HEK293 (cell line): ENCODE measurements at regions not wholly inside any gene's neighbourhood (a gene's known extent, or its start where the extent isn't known, plus 50 kb on each side); places are given as distances from the start of the nearest gene placed in this dataset.

ENCODE experiments used
- CTCF ChIP-seq: fragments of 450-650 bp; formaldehyde crosslinking; IDR thresholded peaks from 2 replicates; pipeline ENCODE4 v1.5.1; 2016; ENCODE audit warnings: missing biosample characterization, missing genetic modification characterization
- KLF9 ChIP-seq: fragments of 450-650 bp; formaldehyde crosslinking; IDR thresholded peaks from 2 replicates; pipeline ENCODE4 v1.5.1; 2016; ENCODE audit warnings: missing biosample characterization, missing genetic modification characterization, low read depth
- MEIS1 ChIP-seq: sonication (generic); formaldehyde crosslinking; IDR thresholded peaks from 2 replicates; pipeline ENCODE4 v1.8.1; 2022; ENCODE audit warnings: missing genetic modification reagents, mild to moderate bottlenecking, borderline replicate concordance
- PBX3 ChIP-seq: sonication (generic); formaldehyde crosslinking; IDR thresholded peaks from 2 replicates; pipeline ENCODE4 v1.8.1; 2022; ENCODE audit warnings: mild to moderate bottlenecking, moderate library complexity, missing genetic modification reagents
- YY1 ChIP-seq: fragments of 450-650 bp; formaldehyde crosslinking; IDR thresholded peaks from 2 replicates; pipeline ENCODE4 v1.5.1; 2018; ENCODE audit warnings: missing biosample characterization, missing genetic modification characterization
- ZFP37 ChIP-seq: fragments of 450-650 bp; formaldehyde crosslinking; IDR thresholded peaks from 2 replicates; pipeline ENCODE4 v1.5.1; 2016; ENCODE audit warnings: missing biosample characterization, missing genetic modification characterization
- ZNF174 ChIP-seq: fragments of 450-650 bp; formaldehyde crosslinking; IDR thresholded peaks from 2 replicates; pipeline ENCODE4 v1.5.0; 2017; ENCODE audit warnings: missing biosample characterization, mild to moderate bottlenecking, missing genetic modification characterization
- ZNF2 ChIP-seq: fragments of 450-650 bp; formaldehyde crosslinking; IDR thresholded peaks from 2 replicates; pipeline ENCODE4 v1.5.1; 2016; ENCODE audit warnings: missing biosample characterization, missing genetic modification characterization
- ZNF571 ChIP-seq: fragments of 450-650 bp; formaldehyde crosslinking; IDR thresholded peaks from 2 replicates; pipeline ENCODE4 v1.5.0; 2017; ENCODE audit warnings: missing biosample characterization, missing genetic modification characterization
- ZNF701 ChIP-seq: fragments of 450-650 bp; formaldehyde crosslinking; IDR thresholded peaks from 2 replicates; pipeline ENCODE4 v1.5.1; 2016; ENCODE audit warnings: missing biosample characterization, missing genetic modification characterization
- TF ChIP-seq, protein P1 (sequence below): fragments of 450-650 bp; formaldehyde crosslinking; IDR thresholded peaks from 2 replicates; pipeline ENCODE4 v1.5.0; 2017; ENCODE audit warnings: missing biosample characterization, missing genetic modification characterization, borderline replicate concordance
- TF ChIP-seq, protein P2 (sequence below): fragments of 450-650 bp; formaldehyde crosslinking; IDR thresholded peaks from 2 replicates; pipeline ENCODE4 v1.5.1; 2016; ENCODE audit warnings: missing biosample characterization, missing genetic modification characterization

- TF ChIP-seq KLF9 (tag by site-specific recombination) = no peak
- no peak for TF ChIP-seq PBX3
- no peak for TF ChIP-seq CTCF (tag by site-specific recombination)
- no peak for TF ChIP-seq ZNF174 (tag by site-specific recombination)
- TF ChIP-seq ZNF571 (tag by site-specific recombination) = no peak
- TF ChIP-seq ZFP37 (tag by site-specific recombination) = no peak
- no peak for TF ChIP-seq ZNF2 (tag by site-specific recombination)
- no peak for TF ChIP-seq ZNF701 (tag by site-specific recombination)
- no peak for TF ChIP-seq YY1 (tag by site-specific recombination)
- TF ChIP-seq, protein P1, sequence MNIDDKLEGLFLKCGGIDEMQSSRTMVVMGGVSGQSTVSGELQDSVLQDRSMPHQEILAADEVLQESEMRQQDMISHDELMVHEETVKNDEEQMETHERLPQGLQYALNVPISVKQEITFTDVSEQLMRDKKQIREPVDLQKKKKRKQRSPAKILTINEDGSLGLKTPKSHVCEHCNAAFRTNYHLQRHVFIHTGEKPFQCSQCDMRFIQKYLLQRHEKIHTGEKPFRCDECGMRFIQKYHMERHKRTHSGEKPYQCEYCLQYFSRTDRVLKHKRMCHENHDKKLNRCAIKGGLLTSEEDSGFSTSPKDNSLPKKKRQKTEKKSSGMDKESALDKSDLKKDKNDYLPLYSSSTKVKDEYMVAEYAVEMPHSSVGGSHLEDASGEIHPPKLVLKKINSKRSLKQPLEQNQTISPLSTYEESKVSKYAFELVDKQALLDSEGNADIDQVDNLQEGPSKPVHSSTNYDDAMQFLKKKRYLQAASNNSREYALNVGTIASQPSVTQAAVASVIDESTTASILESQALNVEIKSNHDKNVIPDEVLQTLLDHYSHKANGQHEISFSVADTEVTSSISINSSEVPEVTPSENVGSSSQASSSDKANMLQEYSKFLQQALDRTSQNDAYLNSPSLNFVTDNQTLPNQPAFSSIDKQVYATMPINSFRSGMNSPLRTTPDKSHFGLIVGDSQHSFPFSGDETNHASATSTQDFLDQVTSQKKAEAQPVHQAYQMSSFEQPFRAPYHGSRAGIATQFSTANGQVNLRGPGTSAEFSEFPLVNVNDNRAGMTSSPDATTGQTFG (tag by site-specific recombination) = no peak
- no peak for TF ChIP-seq MEIS1
- TF ChIP-seq, protein P2, sequence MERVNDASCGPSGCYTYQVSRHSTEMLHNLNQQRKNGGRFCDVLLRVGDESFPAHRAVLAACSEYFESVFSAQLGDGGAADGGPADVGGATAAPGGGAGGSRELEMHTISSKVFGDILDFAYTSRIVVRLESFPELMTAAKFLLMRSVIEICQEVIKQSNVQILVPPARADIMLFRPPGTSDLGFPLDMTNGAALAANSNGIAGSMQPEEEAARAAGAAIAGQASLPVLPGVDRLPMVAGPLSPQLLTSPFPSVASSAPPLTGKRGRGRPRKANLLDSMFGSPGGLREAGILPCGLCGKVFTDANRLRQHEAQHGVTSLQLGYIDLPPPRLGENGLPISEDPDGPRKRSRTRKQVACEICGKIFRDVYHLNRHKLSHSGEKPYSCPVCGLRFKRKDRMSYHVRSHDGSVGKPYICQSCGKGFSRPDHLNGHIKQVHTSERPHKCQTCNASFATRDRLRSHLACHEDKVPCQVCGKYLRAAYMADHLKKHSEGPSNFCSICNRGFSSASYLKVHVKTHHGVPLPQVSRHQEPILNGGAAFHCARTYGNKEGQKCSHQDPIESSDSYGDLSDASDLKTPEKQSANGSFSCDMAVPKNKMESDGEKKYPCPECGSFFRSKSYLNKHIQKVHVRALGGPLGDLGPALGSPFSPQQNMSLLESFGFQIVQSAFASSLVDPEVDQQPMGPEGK = no peak
Measured at GRCh38 chr1:59230622-59231021, 66.3 kb upstream of the FGGY start.
